ENCODE measurements at regions not wholly inside any gene's neighbourhood (a gene's known extent, or its start where the extent isn't known, plus 50 kb on each side); places are given as distances from the start of the nearest gene placed in this dataset.
"Not testable (repeated sequence)": the region's sequence is repeated elsewhere in the genome, so short reads cannot be mapped to it uniquely, and the experiment has no call there.

- ATAC-seq; intact Hi-C loops (cut with DNase I, micrococcal nuclease); DNase-seq: not testable (repeated sequence)
Measured at GRCh38 chr1:173330952-173331548, 123.9 kb upstream of the TNFSF4 start.

GRCh38 chr1:173332026-173332425 lies 124.9 kb upstream of the TNFSF4 start:
- intact Hi-C loops (cut with DNase I, micrococcal nuclease), result no loop called here
- DNase-seq (no peak), ATAC-seq (no peak)

- DNase-seq (no peak), ATAC-seq (no peak)
- intact Hi-C loops (cut with DNase I, micrococcal nuclease), result no loop called here
Measured at GRCh38 chr1:173333581-173333980, 126.5 kb upstream of the TNFSF4 start.

GRCh38 chr1:173337126-173337525 lies 130.0 kb upstream of the TNFSF4 start:
- DNase-seq (no peak), ATAC-seq (peak; percentile 45)
- intact Hi-C loops (cut with DNase I, micrococcal nuclease), result no loop called here

DNA sequence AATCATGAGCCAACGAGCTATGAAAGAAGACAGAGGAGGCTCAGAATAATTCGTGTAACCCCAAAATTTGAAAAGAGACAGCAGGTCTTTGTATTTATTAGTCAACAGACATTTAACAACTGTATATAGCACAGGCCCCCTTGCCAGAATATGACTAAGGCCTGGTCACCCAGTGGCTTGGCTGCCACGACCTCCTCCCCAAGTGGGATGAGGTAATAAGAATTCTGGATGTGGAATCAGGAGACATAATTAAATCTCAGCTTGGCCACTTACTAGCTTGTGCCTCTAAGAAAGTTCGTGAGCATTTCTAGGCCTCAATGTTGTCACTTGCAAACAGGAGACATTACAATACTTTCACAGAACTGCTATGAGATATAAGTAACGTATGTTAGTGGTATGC lies 134.2 kb upstream of the TNFSF4 start:
- intact Hi-C loops (cut with DNase I, micrococcal nuclease), result no loop called here
- ATAC-seq (no peak), DNase-seq (no peak)

DNA sequence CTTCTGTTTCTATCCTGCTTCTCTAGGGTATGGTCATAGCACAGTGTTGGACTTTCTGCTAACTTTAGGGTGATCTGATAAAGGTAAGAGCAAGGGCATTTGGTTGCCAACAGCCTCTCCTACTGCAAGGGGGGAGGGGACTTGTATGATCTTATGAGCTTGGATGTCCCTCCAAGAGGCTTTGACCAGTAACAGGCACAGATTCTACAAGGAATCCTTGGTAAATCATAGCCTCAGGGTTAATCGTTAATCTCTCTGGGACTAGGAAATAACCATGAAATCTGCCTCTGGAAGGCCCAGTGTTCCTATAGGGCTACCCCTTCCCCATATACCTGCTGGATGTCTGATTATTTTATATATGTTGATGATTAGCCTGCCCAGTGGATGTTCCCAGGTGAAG lies 134.8 kb upstream of the TNFSF4 start:
- ATAC-seq, result no peak
- DNase-seq, result no peak
- intact Hi-C loops (cut with DNase I, micrococcal nuclease), result no loop called here

DNA sequence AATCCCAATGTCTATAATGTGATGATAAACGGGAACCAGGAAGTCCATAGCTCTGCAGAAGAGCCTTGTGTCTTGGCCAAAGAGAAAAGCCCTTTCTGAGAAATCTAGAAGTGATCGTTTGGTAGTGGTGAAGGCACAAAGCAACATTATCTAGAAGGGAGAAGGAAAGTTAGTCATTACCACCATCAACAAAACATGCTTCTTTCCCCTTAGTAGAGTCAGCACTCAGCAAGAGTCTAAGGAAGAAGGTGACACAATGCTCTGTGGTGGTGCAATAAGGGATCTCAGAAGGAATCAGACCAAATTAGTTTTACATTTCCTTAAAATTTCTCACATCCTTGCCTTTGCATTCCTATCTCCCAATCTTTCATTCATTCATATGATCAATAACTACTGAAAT lies 134.4 kb upstream of the PRDX6 start:
- intact Hi-C loops (cut with DNase I, micrococcal nuclease), result no loop called here
- no peak for DNase-seq

GRCh38 chr1:173344034-173344743 lies 132.9 kb upstream of the PRDX6 start:
- intact Hi-C loops (cut with DNase I, micrococcal nuclease), result no loop called here
- peak; percentile 99 for ATAC-seq
- no peak for DNase-seq

More for the DNA sequence above, 134.4 kb upstream of the PRDX6 start:
- no peak for ATAC-seq

DNA sequence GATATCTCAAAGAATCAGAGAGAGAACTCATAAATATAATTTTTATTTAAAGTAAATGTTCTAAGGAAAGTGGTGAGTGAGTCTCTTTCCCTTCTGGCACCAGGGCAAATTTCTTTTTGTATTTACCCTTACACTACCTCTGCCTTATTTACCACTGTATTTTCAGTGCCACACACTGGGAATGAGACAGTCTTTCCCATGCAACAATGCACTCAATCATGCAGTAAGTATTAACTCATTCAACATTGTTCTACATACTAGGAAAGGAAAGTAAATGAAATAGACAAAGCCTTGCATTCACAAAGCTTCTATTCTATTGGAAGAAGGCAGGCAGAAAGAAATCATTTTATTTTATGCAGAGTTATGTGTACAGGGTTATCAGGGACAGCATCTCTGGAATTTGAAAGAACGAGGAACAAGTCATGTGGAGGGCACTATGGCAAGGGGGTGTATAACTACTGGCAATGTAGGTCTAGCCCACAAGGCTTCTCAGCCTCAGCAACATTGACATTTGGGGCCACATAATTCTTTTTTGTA lies 129.8 kb upstream of the PRDX6 start:
- no peak for ATAC-seq
- no peak for DNase-seq
- intact Hi-C loops (cut with DNase I, micrococcal nuclease), result no loop called here

- DNase-seq; ATAC-seq; intact Hi-C loops (cut with DNase I, micrococcal nuclease): not testable (repeated sequence)
Measured at GRCh38 chr1:173352635-173353034, 124.5 kb upstream of the PRDX6 start.

DNA sequence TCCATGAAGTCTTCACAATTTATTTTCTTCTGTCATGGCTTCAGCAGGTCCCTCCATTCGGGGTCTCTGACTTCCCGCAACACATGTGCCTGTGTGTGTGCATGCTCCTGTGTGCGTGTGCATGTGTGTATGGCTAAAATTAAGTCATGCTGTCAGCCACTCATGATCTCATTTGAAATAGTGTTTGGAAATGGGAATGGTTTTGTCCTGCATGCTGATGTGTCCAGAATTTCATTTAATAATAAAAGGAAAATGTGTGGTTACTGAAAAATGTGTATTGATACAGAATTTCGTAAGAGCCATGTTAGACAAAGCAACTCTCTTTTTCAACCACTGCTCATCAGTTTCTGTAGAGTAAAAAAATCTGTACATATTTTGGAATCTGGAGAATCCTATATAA lies 123.8 kb upstream of the PRDX6 start:
- intact Hi-C loops (cut with DNase I, micrococcal nuclease), result no loop called here

DNA sequence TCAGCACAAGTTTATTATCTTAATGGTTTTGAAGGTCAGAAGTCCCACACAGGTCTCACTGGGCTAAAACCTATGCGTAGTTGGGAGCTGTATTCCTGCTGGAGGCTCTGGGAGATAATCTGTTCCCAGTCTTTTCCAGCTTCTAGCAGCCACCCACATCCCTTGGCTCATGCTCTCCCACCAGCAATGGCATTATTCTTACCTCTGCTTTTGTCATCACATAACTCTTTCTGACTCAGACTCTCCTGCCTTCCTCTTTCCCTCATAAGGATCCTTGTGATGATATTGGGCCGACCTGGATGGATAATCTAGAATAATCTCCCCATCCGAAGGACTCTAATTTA lies 122.2 kb upstream of the PRDX6 start:
- intact Hi-C loops (cut with DNase I, micrococcal nuclease), result no loop called here
- DNase-seq (no peak), ATAC-seq (no peak)

More for the DNA sequence above, 123.8 kb upstream of the PRDX6 start:
- DNase-seq (no peak), ATAC-seq (no peak)

- intact Hi-C loops (cut with DNase I, micrococcal nuclease), result no loop called here
- ATAC-seq (no peak), DNase-seq (no peak)
Measured at GRCh38 chr1:173355281-173356031, 121.7 kb upstream of the PRDX6 start.

- DNase-seq, result no peak
- ATAC-seq, result no peak
- intact Hi-C loops (cut with DNase I, micrococcal nuclease), result no loop called here
Measured at GRCh38 chr1:173356191-173356762, 120.9 kb upstream of the PRDX6 start.

DNA sequence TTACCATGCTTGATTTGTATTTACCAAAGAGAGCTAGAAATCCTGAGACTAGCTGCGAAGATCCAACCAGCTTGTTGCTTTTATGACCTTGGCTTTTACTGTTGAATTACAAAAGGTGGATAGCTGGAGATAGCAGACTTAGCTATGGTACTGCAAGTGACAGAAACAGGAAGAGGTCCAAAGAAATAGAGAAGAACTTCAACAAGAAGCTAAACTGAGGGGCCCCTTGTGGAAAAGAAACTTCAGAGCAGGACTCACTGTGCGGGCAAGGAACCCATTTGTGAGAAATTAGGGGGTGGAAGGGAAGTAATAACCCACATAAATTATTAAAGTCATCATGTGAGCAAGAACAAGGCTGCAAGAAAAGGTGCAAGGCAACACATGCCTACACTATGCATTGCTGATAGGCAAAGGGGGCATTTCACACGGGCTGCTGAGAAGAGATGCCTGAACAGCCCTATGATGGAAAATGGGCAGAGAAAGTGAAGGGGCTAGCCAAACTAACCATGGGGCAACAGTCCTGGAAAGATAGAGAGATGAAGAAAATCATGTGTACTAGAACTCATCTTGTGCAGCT lies 116.6 kb upstream of the PRDX6 start:
- intact Hi-C loops (cut with DNase I, micrococcal nuclease), result no loop called here
- no peak for DNase-seq
- ATAC-seq, result no peak

- intact Hi-C loops (cut with DNase I, micrococcal nuclease), result no loop called here
- DNase-seq (no peak), ATAC-seq (no peak)
Measured at GRCh38 chr1:173362543-173362942, 114.6 kb upstream of the PRDX6 start.

- ATAC-seq (no peak), DNase-seq (no peak)
- intact Hi-C loops (cut with DNase I, micrococcal nuclease), result no loop called here
Measured at GRCh38 chr1:173364827-173365226, 112.3 kb upstream of the PRDX6 start.

DNA sequence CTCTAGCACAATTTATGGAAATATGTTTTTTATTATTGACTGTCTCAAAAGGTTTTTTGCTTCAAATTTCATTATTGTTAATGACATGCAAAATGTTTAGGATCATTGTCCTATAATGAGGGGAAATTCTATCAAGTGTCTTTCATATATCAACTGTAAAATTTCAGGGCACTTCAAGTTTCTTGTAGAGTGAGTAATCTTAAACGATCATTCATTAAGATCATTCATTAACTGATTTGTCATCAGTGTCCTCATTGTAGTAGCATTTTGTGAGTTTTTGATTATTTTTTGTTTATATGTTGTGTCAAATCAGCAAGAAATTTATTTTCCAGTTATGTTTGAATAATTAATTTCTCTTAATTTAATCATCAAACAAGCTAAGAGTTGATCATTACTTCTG lies 111.8 kb upstream of the PRDX6 start:
- ATAC-seq, result no peak
- intact Hi-C loops (cut with DNase I, micrococcal nuclease), result no loop called here
- DNase-seq, result no peak

DNA sequence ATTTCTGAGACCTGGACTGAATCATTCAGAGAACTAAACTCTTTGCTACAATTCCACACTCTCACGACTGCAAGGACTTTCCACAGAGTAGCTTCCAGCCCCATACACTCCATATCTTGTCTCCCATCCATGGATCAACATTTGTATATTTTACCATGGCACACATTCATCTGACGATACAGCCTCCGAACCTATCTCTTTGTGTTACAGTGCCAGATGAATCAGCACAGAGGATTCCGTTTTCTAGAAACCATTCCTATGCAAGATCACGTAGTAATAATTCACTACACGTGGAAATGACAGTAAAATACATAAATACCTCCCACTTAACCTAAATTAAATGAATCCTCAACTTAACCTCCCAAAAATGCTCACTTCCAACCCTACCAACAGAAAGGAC lies 110.0 kb upstream of the PRDX6 start:
- ATAC-seq (no peak), DNase-seq (no peak)
- intact Hi-C loops (cut with DNase I, micrococcal nuclease), result no loop called here
